ENCODE measurements at regions not wholly inside any gene's neighbourhood (a gene's known extent, or its start where the extent isn't known, plus 50 kb on each side); places are given as distances from the start of the nearest gene placed in this dataset.

- TF ChIP-seq TOX (CRISPR knock-in tag; IDR thresholded peaks at IDR 0.05; ENCODE audit: borderline replicate concordance) = no peak
Observed at GRCh38 chr2:228446734-228447133, 265.2 kb upstream of the SPHKAP start (continued).

- TF ChIP-seq CSRNP3 (CRISPR knock-in tag; IDR thresholded peaks at IDR 0.05) (no peak), OSR1 (CRISPR knock-in tag; IDR thresholded peaks at IDR 0.05) (no peak), CREB5 (CRISPR knock-in tag; IDR thresholded peaks at IDR 0.05; ENCODE audit: low read depth) (no peak)
- ATAC-seq = no peak
Observed at GRCh38 chr2:228444161-228444560, 262.7 kb upstream of the SPHKAP start.

GRCh38 chr2:228433721-228434120 is 252.2 kb upstream of the SPHKAP start:
- TF ChIP-seq ISL1 (CRISPR knock-in tag; IDR thresholded peaks at IDR 0.05) (no peak), POU6F1 (CRISPR knock-in tag; IDR thresholded peaks at IDR 0.05; ENCODE audit: borderline replicate concordance, low read depth) (no peak), CREB5 (CRISPR knock-in tag; IDR thresholded peaks at IDR 0.05; ENCODE audit: low read depth) (no peak)
- ATAC-seq = no peak

- TF ChIP-seq PATZ1 (CRISPR knock-in tag; IDR thresholded peaks at IDR 0.05; ENCODE audit: borderline replicate concordance) (no peak), GLIS3 (CRISPR knock-in tag; IDR thresholded peaks at IDR 0.05) (no peak), TOX (CRISPR knock-in tag; IDR thresholded peaks at IDR 0.05; ENCODE audit: borderline replicate concordance) (no peak), CSDC2 (CRISPR knock-in tag; IDR thresholded peaks at IDR 0.05) (no peak), SNAI2 (CRISPR knock-in tag; IDR thresholded peaks at IDR 0.05) (no peak), ZFP3 (CRISPR knock-in tag; IDR thresholded peaks at IDR 0.05) (no peak), RARB (CRISPR knock-in tag; IDR thresholded peaks at IDR 0.05) (no peak), ZC3H10 (CRISPR knock-in tag; IDR thresholded peaks at IDR 0.05) (no peak), CREB5 (CRISPR knock-in tag; IDR thresholded peaks at IDR 0.05; ENCODE audit: low read depth) (no peak), ZNF8 (CRISPR knock-in tag; IDR thresholded peaks at IDR 0.05) (no peak), CSRNP3 (CRISPR knock-in tag; IDR thresholded peaks at IDR 0.05) (no peak), OSR1 (CRISPR knock-in tag; IDR thresholded peaks at IDR 0.05) (no peak), PPARA (CRISPR knock-in tag; IDR thresholded peaks at IDR 0.05; ENCODE audit: borderline replicate concordance) (no peak), POU6F1 (CRISPR knock-in tag; IDR thresholded peaks at IDR 0.05; ENCODE audit: borderline replicate concordance, low read depth) (no peak), ZFP30 (CRISPR knock-in tag; IDR thresholded peaks at IDR 0.05) (no peak)
- ATAC-seq = no peak
Observed at GRCh38 chr2:228432116-228432515, 250.6 kb upstream of the SPHKAP start.

All from SK-N-SH treated with all-trans-retinoic acid at 6 μM for 48 hours (cell line).